Activated CD4-positive, alpha-beta T cell treated with anti-CD3 and anti-CD28 coated beads, Interleukin-2, Interleukin-6, amounts not matched to agents 100 ng/mL and 50 ng/mL, durations not matched to agents 16 hours and 8 hours (primary cell): ENCODE measurements at regions not wholly inside any gene's neighbourhood (a gene's known extent, or its start where the extent isn't known, plus 50 kb on each side); places are given as distances from the start of the nearest gene placed in this dataset.

Source experiments
- DNase-seq: peaks from one replicate; pipeline ENCODE4 v3.0.0-alpha.2; 2020

- DNase-seq: no peak
These were observed 72.9 kb upstream of the HK2 start for GRCh38 chr2:74760875-74761630.

GRCh38 chr2:74762789-74763188, 71.1 kb upstream of the HK2 start:
- no peak for DNase-seq

GRCh38 chr2:74763962-74764428, 69.9 kb upstream of the HK2 start:
- DNase-seq: no peak

- peak; percentile 8 for DNase-seq
These were observed 69.3 kb upstream of the HK2 start for GRCh38 chr2:74764429-74765272.

GRCh38 chr2:74766780-74767179, 67.1 kb upstream of the HK2 start:
- DNase-seq: no peak

GRCh38 chr2:74767618-74768017, 66.3 kb upstream of the HK2 start:
- DNase-seq: no peak

- no peak for DNase-seq
These were observed 65.5 kb upstream of the HK2 start for GRCh38 chr2:74768401-74768914.

- DNase-seq: no peak
These were observed 61.9 kb upstream of the HK2 start for GRCh38 chr2:74772046-74772445.

GRCh38 chr2:74777161-74777900, 56.6 kb upstream of the HK2 start:
- DNase-seq: peak; percentile 14

GRCh38 chr2:74778381-74779264, 55.3 kb upstream of the HK2 start:
- DNase-seq: no peak

GRCh38 chr2:74779265-74779558, 54.7 kb upstream of the HK2 start:
- no peak for DNase-seq

- no peak for DNase-seq
These were observed 54.3 kb upstream of the HK2 start for GRCh38 chr2:74779587-74780135.
